ENCODE measurements at regions not wholly inside any gene's neighbourhood (a gene's known extent, or its start where the extent isn't known, plus 50 kb on each side); places are given as distances from the start of the nearest gene placed in this dataset.

DNA sequence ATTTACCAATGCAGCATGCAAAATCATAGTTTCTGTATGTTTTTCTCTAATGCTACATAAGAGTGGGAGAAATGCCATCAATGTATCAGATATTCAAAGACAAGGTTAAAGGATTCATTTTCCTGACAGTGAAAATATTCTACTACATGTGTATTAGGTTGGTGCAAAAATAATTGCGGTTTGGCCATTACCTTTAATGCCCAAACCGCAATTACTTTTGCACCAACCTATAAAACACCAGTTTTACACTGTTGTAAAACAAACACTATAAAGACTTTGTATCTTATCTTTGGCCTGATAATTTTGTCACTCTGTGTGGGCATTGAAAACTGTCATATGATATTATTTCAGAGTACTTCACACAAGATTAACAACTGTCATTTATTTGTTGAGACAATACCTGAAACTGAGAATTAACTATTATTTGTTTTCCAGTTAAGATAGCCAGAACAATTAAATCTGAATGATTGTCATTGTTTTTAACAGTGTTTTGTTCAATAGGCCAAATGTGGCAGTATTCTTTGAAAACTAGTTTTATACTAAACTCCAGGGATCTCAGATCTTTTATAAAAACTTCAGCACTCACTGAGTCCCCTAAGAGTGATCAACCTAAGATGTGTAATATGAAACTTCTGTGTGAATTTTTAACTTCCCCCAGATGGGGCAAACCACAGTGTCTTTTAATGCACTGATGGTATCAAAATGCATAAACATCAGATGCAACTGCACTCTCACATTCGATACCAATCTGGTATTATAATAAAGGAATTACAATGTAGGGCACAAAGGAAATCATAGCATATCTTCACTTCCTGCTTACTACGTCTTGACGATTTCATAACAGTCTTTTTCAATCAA, 53.8 kb upstream of the FBN2 start:
- no peak for FAIRE-seq

DNA sequence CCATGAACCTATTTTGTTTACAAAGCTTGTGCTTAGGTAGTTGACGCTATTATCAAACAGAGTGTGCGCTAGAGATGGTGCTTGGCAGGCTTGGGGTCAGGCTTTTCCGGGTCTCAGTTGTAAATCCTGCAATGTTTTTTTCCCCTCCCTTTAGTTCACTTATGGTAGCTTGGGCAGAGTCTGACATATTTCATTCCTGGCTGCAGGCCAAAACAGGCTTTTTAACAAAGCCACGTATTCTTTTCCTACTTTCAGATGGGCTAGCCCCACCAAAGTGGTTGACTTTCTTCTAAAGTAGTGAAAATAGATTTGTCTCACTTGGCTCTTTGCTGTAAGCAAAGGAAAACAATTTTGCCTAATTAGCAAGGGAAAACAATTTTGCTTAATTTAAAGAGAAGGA, 58.0 kb upstream of the FBN2 start:
- FAIRE-seq, result no peak

DNA sequence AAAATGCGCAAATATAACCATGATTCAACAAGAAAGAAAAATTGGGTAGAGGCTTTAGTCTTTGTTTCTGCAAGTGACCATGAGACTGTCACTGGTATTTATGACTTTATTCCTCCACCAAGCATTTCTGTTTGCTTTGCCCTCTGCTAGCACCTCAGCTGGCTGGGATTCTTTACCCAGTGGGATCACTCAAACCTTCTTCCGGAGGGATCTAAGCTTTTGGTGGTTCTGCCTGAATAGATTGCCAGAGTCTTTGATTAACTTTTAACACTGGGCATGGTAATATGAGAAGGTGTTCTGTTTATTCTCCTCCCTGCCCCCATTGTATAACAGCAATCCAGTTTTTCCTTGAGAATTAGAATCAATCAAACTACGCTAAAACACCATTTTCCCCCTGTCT, 59.1 kb upstream of the FBN2 start:
- FAIRE-seq, result no peak

DNA sequence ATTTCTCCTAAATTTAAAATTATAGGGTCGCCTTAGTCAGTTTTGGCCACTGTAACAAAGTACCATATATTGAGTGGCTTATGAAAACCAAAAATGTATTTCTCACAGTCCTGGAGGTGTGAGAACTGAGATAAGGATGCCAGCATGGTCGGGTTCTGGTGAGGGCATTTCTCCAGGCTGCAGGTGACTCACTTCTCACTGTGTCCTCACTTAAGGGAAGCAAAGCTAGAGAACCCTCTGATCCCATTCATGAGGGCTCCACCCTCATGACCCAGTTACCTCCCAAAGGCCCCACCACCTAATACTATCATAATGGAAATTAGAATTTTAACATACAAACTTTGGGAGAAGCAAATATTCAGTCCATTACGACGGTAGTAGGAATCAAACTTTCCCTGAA, 75.1 kb upstream of the FBN2 start:
- no peak for FAIRE-seq

DNA sequence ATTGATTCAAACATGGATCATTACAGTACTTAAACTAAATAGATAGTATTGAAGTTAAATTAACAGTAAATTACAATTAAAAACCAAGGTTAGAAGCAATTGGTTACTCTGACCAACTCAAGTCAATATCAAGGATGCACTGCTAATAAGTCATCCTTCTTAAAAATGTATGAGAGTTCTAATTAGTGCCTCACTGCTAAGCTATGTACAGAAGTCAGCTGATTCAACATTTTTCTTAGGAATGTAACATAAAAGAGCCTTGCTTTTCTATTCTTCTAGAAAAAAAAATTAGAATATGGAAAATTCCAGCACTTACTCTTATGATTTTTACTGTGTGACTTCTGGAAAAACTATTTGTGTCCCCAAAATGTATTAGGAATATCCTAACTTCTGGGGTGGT, 75.7 kb upstream of the FBN2 start:
- FAIRE-seq, result no peak

DNA sequence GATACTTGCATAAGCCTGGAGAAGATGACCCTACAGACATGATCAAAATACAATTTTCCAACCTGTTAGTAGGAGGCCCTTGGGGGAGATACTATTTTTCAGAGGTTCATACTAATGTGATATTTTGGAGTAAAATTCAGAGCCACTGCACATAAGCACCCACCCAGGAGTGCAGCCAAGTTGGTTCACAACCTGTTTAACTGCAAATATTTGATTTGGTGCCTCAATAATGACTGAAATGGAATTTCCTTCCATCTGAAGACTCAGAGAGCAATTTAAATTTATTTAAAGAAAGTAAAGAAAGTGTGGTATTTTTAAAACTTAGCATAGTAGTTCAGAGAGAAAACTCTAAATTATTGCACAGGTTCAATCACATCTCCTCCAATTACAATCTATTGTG, 77.5 kb upstream of the FBN2 start:
- no peak for FAIRE-seq

DNA sequence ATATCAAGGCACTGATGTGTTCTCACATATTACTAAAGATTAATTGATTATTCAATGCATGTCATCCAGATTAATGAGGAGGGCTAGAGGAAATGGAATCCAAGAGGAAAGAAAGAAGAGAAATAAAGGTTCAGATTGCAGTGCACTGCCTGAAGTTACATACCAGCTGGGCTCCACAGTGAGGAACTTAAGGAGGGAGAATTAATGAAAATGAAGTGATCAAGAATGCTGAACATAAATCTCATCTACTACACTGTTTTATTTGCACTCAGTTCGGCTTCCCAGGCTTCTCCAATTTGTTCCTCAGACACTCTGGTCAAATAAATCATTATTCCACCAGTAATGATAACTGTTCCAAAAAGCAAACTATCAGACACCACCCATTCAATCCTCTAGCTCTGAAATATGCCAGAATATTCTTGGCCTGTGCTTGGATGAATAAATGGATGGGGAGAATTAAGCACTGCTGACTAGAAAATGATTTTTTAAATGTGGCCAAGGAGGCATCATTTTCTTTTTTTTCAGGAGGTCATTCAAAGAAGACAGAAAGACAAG, 88.6 kb upstream of the FBN2 start:
- FAIRE-seq, result no peak

DNA sequence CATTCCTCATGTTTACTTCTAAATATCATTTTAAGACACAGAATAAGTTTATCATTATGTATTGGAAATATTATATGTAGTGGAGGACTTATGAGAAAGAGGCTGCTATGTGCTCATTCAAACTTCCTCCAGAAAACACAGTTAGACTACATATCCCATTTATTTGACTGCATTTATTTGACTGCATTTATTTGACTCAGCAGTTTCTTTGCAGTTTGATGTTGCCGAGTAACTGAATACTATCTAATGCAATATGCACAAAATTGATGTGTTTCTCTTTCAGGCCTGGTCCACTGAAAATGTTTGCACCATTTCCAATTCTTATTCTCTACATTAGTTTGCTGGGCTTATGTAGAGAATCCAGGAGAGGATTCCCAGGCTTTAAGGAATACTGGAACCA, 89.9 kb upstream of the FBN2 start:
- FAIRE-seq, result no peak

DNA sequence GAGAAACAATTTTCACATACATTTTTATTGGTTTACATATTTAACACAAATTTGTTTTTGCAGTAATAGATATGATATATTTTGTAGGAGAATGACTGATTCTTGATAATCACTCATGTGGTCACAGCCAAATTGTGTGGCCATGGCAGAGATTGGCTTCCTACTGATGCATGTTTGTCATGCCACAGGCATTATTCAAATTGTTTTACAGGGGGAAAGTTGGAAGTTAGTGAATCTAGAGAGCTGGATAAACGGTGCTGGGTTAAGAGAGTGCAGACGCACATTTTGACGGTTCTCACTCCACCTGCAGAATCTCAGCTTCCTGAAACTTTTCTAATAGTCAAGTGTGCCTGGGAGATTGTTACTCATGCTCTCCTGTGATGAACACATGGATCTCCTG, 91.1 kb upstream of the FBN2 start:
- FAIRE-seq, result no peak

DNA sequence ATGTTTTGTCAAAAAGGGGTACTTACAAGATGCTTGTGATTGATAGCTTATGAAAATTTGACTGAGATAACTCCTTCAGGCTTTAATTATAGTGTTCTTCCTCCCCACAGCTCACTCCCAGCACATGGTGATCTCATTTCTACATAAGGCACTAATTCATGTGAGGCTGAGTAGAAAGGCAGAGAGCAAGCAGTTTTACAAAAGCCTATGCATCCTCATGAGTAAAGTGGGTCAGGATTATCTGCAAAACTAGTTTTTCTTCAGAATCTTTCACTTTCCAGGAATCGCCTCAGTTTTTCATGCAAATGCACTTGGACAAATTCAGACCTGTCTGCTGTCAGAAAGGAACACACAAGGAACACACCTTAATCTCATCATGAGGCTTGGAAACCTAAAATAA, 92.1 kb upstream of the FBN2 start:
- FAIRE-seq, result no peak

DNA sequence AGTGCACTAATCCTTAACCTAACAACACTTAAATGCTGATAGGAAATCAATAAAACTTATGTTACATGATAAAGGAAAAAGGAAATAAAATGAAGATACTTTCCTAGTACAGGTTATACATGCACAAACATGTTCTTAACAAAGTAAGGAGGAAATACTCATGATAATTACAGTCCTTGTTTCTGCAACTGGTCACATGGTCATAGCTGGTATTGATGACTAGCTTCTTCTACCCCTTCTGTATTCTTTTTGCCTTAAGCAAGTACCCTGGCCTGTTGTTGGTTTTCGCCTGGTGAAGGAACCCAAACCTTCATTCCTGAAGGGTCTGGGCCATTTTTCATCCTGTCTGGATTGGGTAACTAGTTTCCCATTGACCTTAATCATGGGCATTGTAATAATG, 93.7 kb upstream of the FBN2 start:
- no peak for FAIRE-seq

DNA sequence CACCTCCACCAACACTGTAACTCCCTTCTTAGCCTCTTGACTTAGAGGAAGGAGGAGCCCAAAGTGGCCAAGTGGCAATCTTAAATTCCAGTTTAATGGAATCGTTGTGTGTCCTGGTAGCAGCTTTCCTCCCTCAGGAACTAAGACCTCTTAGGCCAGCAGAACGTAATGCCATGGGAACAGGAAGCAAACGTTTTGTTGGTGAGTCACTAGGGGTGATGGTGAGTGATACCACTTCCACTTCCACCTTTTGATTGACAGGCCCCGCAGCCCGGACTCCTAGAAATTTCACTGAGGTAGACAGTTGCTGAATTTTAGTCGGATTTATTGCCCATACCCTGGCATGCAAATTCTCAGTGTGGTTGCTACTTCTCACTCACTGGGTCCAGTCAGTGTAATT, 94.2 kb upstream of the FBN2 start:
- FAIRE-seq, result no peak

DNA sequence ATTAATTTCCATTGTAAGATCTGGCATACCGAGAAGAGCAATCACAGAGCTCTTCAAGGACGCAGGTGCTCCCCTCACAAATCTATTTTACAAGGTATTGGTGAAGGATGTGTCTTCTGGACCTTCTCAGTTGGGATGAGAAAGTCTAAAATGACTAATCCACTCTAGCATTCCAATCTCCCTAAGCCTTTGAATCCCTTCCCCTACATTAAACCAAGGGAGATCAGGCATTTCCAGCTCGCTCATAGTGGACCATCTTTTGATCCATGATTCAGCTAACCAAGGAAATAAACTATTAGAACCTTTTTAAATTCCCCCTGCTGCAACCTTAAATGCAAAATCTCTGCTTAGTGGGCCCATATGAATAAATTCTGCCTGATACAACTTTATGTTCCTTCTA, 95.9 kb upstream of the FBN2 start:
- no peak for FAIRE-seq

DNA sequence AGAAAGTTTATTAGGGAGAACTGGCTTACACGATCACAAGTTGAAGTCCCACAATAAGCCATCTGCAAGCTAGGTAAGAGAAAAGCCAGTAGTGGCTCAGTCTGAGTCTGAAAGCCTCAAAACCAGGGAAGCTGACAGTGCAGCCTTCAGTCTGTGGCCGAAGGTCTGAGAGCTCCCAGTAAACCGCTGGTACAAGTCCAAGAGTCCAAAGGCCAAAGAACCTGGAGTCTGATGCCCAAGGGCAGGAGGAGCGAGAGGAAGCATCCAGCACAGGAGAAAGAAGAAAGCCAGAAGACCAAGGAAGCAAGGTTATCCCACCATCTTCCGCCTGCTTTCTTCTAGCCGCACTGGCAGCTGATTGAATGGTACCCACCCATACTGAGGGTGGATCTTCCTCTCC, 97.3 kb upstream of the FBN2 start:
- FAIRE-seq, result no peak

DNA sequence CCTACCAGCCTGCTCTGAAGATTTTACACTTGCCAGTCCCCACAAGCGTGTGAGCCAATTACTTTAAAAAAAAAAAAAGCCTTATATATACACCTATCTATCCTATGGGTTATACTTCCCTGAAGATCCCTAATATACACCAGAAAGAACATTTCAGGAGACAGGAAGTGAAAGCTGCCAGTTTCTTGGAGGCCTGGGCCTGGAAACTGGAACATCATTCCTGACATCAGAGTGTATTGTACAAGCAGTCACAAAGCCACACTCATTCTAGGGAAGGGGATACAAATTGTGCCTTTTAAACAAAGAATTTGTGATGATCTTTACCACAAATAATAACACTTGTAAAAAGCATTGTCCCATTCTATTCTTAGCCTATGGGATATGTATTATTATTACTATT, 98.3 kb upstream of the FBN2 start:
- FAIRE-seq, result no peak

DNA sequence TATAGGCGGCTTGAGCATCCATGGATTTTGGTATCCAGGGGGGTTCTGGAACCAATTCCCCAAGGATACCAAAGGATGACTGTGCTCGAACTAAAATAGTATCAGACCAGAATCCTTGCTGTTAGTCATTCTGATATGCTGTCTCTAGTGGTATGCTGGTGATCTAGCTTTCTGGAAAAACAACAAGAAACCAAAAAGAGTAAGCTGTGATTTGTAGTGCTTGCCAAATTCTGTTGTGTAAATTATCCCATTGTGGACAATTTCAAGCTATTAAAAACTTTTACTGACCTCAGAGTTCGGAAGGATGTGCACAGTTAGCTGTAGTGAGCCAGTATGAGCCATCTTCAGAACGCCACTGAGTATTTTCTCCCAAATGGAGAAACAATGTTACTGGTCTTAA, 99.0 kb upstream of the FBN2 start:
- no peak for FAIRE-seq

DNA sequence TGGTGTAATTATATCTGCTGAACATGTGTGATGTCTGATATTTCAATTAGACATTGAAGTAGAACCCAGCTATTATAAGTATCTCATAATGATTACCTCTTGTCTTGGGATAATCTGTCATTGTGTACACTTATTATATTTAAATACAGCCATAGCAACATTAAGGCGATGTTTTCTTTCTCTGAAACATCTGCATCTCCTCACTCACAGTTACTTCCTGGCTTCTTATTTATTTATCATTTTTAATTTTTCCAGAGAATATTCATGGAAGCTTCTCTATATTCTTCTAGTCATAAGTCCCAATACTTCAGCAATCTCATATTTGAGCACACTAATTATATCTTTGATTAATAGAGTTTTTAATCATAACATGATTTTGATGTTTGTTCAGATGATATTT, 103.8 kb upstream of the FBN2 start:
- FAIRE-seq, result peak; percentile 69

DNA sequence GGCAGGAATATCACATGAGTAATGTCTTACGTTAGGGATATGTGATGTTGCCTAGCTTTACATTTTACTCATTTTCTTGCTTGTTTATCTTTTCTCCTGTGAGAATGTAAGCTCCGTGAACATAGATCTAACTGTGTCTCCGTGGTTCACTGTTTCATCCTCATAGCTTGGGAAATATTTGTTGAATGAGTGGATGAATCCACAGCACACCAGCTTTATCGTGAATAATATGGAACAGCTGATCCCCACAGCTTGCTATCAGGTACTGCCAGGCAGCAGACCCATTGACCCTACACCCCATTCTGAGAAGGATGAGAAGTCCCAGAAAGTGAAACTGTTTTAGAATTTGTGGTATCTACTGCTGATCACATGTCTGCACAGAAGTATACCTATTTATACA, 106.8 kb upstream of the FBN2 start:
- FAIRE-seq, result no peak

DNA sequence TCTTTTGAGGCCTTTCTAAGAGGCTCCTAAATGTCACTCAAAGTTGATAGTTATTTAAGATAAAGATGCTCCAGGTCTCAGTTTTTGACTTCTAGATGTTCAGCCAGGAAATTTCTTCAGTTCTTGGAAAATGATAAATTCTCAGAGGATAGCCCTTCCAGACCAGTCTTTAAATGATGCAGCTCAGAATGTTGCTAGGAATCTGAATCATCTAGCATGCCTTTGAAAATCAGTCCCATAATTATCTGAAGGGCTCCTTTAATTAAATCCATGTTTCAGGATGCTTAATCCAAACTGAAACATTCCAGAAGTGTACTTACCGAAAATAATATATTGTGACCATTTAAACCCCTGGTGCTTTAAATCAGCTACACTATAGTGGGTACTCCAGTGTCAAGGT, 107.5 kb upstream of the FBN2 start:
- peak; percentile 60 for FAIRE-seq

DNA sequence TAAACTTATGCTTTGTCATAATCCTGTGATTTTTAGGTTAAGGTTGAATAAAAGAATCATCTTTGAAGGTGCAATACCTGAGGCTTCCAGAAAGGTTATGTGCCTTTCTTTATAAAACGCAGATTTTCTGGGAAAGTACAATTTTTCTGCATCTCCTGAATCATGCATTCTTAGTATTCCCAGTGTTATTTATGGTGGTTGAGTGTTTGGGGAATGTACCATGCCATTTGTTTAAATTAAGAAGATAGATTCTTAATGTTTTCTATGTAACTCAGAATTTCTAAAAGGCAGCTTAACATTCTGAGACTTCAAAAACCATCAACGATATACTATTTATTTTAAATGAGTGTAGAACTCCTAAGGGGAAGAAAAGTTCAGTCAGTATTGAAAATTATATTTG, 108.1 kb upstream of the FBN2 start:
- peak; percentile 47 for FAIRE-seq

DNA sequence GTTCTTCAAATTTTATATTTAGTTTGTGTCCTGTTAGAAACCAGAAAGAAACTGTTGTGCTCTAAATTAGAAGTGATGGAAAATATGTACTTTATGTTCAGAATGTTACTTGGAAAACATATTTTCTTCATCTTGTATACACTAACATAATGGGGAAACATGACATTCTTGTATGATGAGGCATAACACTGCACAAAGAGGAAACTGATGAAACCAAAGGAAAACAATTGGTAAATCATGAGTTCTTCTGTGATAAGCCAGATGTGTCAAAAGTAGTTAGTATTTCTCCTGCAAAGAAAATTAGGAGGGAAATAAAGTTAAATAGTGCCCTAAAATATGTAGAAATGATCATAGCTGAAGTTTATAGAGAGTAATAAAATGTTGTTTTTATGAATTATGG, 111.1 kb upstream of the FBN2 start:
- FAIRE-seq, result no peak

DNA sequence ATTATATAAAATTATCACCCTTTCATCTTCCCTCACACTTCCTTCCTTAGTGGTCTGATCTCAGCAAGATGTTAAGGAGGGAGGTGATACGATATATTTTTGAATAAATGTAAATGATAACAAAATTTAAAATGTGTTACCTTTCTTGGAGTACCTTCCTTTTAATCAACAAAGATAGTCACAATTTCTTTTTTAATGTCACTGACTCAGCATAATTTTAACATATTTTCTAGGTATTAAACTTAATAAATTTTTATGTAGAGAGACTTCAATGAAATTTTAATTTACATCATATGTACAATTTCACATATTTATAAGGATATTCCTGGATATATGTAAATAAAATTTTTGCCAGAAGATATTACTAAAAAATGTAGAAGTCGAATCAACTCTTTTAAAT, 125.0 kb upstream of the FBN2 start:
- peak; percentile 74 for FAIRE-seq

DNA sequence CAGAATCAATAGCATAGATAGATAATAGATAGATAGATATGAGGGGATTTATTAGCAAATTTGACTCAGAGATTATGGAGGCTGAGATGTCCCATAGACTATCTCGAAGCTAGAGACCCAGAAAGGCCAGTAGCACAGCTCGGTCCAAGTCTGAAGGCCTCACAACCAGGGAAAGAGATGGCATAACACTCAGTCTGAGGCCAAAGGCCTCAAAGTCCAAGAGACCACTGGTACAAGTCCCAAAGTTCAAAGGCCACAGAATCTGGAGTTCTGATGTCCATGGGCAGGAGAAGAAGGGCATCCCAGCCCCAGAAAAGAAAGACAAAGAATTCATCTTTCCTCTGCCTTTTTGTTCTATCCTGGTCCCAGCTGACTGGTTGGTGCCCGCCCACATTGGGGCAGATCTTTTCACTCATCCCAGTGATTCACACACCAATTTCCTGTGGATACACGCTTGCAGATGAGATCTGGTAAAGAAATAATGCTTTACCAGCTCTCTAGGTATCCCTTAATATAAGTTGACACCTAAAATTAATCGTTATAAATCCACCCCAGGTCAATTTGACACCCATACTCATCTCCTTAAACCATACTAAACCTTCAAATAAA, 127.8 kb upstream of the FBN2 start:
- no peak for FAIRE-seq

DNA sequence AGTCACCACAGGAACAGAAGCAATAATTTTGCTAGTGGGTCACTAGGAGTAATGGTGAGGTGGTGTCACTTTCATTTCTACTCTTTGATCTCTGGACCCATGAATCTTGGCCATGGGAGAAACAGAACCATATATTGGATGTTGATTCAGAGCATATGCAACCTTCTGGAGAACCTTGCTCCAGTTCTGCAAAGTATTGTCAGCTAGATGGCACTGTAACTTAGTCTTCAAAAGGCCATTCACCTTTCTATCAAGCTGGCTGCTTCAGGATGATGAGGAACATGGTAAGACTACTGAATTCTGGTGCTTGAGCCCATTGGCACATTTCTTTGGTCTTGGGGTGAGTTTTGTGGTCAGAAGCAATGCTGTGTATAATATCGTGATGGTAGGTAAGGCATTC, 129.1 kb upstream of the FBN2 start:
- FAIRE-seq, result no peak

DNA sequence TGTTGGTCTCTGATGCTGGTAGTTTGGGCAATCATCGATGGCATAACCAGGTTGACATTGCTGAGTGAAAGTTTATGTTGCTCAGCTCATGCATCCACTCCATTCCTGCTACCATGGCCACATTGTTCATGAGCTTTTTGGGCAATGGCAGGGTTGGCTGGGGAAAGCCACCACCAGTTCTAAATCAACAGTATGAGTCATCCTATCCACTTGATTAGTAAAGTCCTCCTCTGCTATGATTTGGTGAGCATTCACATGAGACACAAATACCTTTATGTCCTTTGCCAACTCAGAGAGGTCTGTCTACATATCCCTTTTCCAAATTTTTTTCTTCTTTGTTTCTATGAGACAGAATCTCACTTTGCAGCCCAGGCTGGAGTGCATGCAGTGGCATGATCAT, 129.7 kb upstream of the FBN2 start:
- peak; percentile 27 for FAIRE-seq

All from A204.1 (cell line).